Smooth muscle cell (in vitro differentiated cells): ENCODE measurements at regions not wholly inside any gene's neighbourhood (a gene's known extent, or its start where the extent isn't known, plus 50 kb on each side); places are given as distances from the start of the nearest gene placed in this dataset.

Experiments used
- DNase-seq: peaks from one replicate; lab custom pipeline; 2025; ENCODE audit not compliant: unreplicated experiment; lab: John Stamatoyannopoulos, UW
- H2AFZ ChIP-seq: fragments of 200-600 bp; sonication (generic); 2 replicates; pipeline ENCODE4 v1.6.0; 2016; ENCODE audit warnings: antibody characterized with exemption, low read depth, mild to moderate bottlenecking
- H3F3A ChIP-seq: fragments of 200-600 bp; sonication (generic); 2 replicates; pipeline ENCODE4 v1.6.0; 2017; ENCODE audit warnings: antibody characterized with exemption, low read depth
- H3K27ac ChIP-seq: fragments of 200-600 bp; sonication (generic); 2 replicates; pipeline ENCODE4 v1.5.1; 2016; ENCODE audit warnings: low read depth, mild to moderate bottlenecking
- H3K27me3 ChIP-seq: fragments of 200-600 bp; sonication (generic); 2 replicates; pipeline ENCODE4 v1.6.1; 2016; ENCODE audit warnings: low read depth, mild to moderate bottlenecking
- H3K36me3 ChIP-seq: fragments of 200-600 bp; sonication (generic); 2 replicates; pipeline ENCODE4 v1.5.1; 2016; ENCODE audit warnings: low read depth
- H3K4me1 ChIP-seq: fragments of 200-600 bp; sonication (generic); 2 replicates; pipeline ENCODE4 v1.5.1; 2016; ENCODE audit warnings: low read depth
- H3K4me2 ChIP-seq: fragments of 200-600 bp; sonication (generic); 2 replicates; pipeline ENCODE4 v1.6.0; 2016; ENCODE audit warnings: mild to moderate bottlenecking
- H3K4me3 ChIP-seq: fragments of 200-600 bp; sonication (generic); 2 replicates; pipeline ENCODE4 v1.5.1; 2016; ENCODE audit warnings: mild to moderate bottlenecking
- H3K79me2 ChIP-seq: fragments of 200-600 bp; sonication (generic); 2 replicates; pipeline ENCODE4 v1.6.0; 2016; ENCODE audit warnings: low read depth, mild to moderate bottlenecking
- H3K9ac ChIP-seq: fragments of 200-600 bp; sonication (generic); 2 replicates; pipeline ENCODE4 v1.6.0; 2016; ENCODE audit warnings: low read depth
- H3K9me3 ChIP-seq: fragments of 200-600 bp; sonication (generic); replicated peaks from 2 replicates; pipeline ENCODE4 v1.5.1; 2016; ENCODE audit warnings: low read depth
- H4K20me1 ChIP-seq: fragments of 200-600 bp; sonication (generic); 2 replicates; pipeline ENCODE4 v1.6.0; 2016; ENCODE audit warnings: low read depth
- CTCF ChIP-seq: fragments of 200-600 bp; sonication (generic); IDR thresholded peaks from 2 replicates; pipeline ENCODE4 v1.5.1; 2017; ENCODE audit warnings: borderline replicate concordance, mild to moderate bottlenecking, antibody characterized with exemption; ENCODE audit not compliant: insufficient read depth, poor library complexity, severe bottlenecking
- WGBS: methylation state at CpG from one replicate; pipeline ENCODE4 v1.1.7; 2016; ENCODE audit warnings: low lambda C conversion rate; 5-methylcytosine and 5-hydroxymethylcytosine counted together

- Histone ChIP-seq H3K4me3 (no peak overlapping the region), H3K79me2 (no peaks in the 10 kb centered on the region), H3K9ac (no peak overlapping the region), H3K9me3 (no peaks in the 10 kb centered on the region), H2AFZ (no peak overlapping the region), H3K27me3 (no peaks in the 10 kb centered on the region), H3K4me2 (no peak overlapping the region), H3K4me1 (no peaks in the 10 kb centered on the region), H3K27ac (no peak overlapping the region), H3F3A (peaks cover 7% of the 10 kb centered on the region), H4K20me1 (no peaks in the 10 kb centered on the region), H3K36me3 (no peaks in the 10 kb centered on the region)
- WGBS = 100% methylated on average over 1 of the region's 1 CpG
- no peak for DNase-seq
- TF ChIP-seq CTCF = no peak
Measured at GRCh38 chr1:233435622-233436021, 108.1 kb downstream of the MAP3K21 start.

GRCh38 chr1:233439721-233440120 lies 112.2 kb downstream of the MAP3K21 start:
- no peaks in the 10 kb centered on the region for H3F3A ChIP-seq
- H3K27ac ChIP-seq = peak overlapping the region; percentile 40
- no peaks in the 10 kb centered on the region for H3K9me3 ChIP-seq
- H4K20me1 ChIP-seq = no peaks in the 10 kb centered on the region
- H3K4me2 ChIP-seq = peak overlapping the region; percentile 43
- H3K79me2 ChIP-seq = no peaks in the 10 kb centered on the region
- H3K4me1 ChIP-seq = peaks cover 5% of the 10 kb centered on the region
- TF ChIP-seq CTCF = no peak
- H3K27me3 ChIP-seq = no peaks in the 10 kb centered on the region
- H3K4me3 ChIP-seq = no peak overlapping the region
- no peaks in the 10 kb centered on the region for H3K36me3 ChIP-seq
- 40% methylated on average over 3 of the region's 3 CpGs for WGBS
- H2AFZ ChIP-seq = no peak overlapping the region
- H3K9ac ChIP-seq = no peak overlapping the region
- DNase-seq = no peak

- H3K36me3 ChIP-seq = no peaks in the 10 kb centered on the region
- H3K9ac ChIP-seq = no peak overlapping the region
- WGBS = 13% methylated on average over 9 of the region's 9 CpGs
- H3K27me3 ChIP-seq = no peaks in the 10 kb centered on the region
- H3K4me2 ChIP-seq = no peak overlapping the region
- H3K4me3 ChIP-seq = no peak overlapping the region
- no peak overlapping the region for H3K27ac ChIP-seq
- no peaks in the 10 kb centered on the region for H3F3A ChIP-seq
- H3K79me2 ChIP-seq = no peaks in the 10 kb centered on the region
- peak; percentile 75 for TF ChIP-seq CTCF
- no peak for DNase-seq
- H3K4me1 ChIP-seq = peaks cover 5% of the 10 kb centered on the region
- no peaks in the 10 kb centered on the region for H4K20me1 ChIP-seq
- H2AFZ ChIP-seq = peak overlapping the region; percentile 22
- no peaks in the 10 kb centered on the region for H3K9me3 ChIP-seq
Measured at GRCh38 chr1:233440951-233441401, 113.5 kb downstream of the MAP3K21 start.

- WGBS = 46% methylated on average over 8 of the region's 8 CpGs
- peak overlapping the region; percentile 17 for H3K4me2 ChIP-seq
Measured at GRCh38 chr1:233442026-233442780, 114.7 kb downstream of the MAP3K21 start.

More at GRCh38 chr1:233442026-233442780, 114.7 kb downstream of the MAP3K21 start:
- Histone ChIP-seq H3K9me3 (no peaks in the 10 kb centered on the region), H4K20me1 (no peaks in the 10 kb centered on the region), H3K27ac (peak overlapping the region; percentile 69), H3K36me3 (no peaks in the 10 kb centered on the region), H3K27me3 (no peaks in the 10 kb centered on the region), H3K4me3 (no peak overlapping the region), H3K9ac (no peak overlapping the region), H3K4me1 (peaks cover 5% of the 10 kb centered on the region), H2AFZ (peak overlapping the region; percentile 13), H3K79me2 (no peaks in the 10 kb centered on the region), H3F3A (no peaks in the 10 kb centered on the region)
- TF ChIP-seq CTCF = no peak
- no peak for DNase-seq
